HepG2 (cell line): ENCODE measurements at regions not wholly inside any gene's neighbourhood (a gene's known extent, or its start where the extent isn't known, plus 50 kb on each side); places are given as distances from the start of the nearest gene placed in this dataset.
"Not testable (repeated sequence)": the region's sequence is repeated elsewhere in the genome, so short reads cannot be mapped to it uniquely, and the experiment has no call there.

Source experiments
- MYC ChIP-seq: sonication (generic); formaldehyde crosslinking; IDR thresholded peaks from 2 replicates; pipeline ENCODE4 v1.9.0; 2021; ENCODE audit warnings: missing genetic modification reagents, borderline replicate concordance
- NR1H2 ChIP-seq: sonication (generic); formaldehyde crosslinking; IDR thresholded peaks from 2 replicates; pipeline ENCODE4 v1.8.1; 2022; ENCODE audit warnings: low read depth, missing genetic modification reagents, borderline replicate concordance

DNA sequence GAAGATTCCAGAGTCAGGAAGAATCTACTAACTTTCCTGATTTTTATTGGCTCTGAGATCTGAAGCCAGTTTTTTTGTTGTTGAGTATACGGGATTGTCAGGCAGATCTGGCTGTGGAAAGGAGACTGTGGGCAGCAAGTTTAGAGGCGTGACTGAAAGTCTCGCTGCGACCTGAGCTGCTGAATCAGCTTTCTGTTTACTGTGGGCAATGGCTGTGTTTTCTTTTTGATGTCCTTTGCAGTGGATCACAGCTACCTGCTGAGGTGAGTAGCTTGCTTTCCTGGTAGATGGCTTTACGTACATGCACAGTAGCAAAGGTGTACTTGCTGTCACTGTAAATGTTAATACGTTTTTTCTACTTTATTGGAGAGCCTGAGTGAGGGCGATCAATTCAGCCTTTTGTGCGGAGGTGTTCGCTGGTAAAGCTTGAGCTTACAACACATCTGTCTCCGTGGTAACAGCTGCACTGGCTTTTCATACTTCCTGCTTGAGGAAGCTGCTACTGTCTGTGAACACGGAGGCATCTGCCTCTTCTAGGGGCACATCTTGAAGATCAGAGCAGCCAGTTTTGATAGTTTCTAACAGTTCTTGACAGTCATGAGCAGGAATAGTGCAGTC is 97.8 kb downstream of the ALG1L2 start:
- TF ChIP-seq NR1H2; MYC (CRISPR knock-in tag): not testable (repeated sequence)
